SK-N-SH (cell line): ENCODE measurements at regions not wholly inside any gene's neighbourhood (a gene's known extent, or its start where the extent isn't known, plus 50 kb on each side); places are given as distances from the start of the nearest gene placed in this dataset.

Experiments
- FOXM1 ChIP-seq: IDR thresholded peaks from 2 replicates; pipeline ENCODE4 v1.4.0; 2012; ENCODE audit warnings: low read depth, mild to moderate bottlenecking
- TCF12 ChIP-seq: IDR thresholded peaks from 2 replicates; pipeline ENCODE4 v1.4.0; 2012

- TF ChIP-seq FOXM1 (no peak), TCF12 (no peak)
Observed at GRCh38 chr13:65343898-65344663, 1886.1 kb downstream of the PCDH9 start.
